Stomach (tissue), 4 donors: ENCODE measurements at regions not wholly inside any gene's neighbourhood (a gene's known extent, or its start where the extent isn't known, plus 50 kb on each side); places are given as distances from the start of the nearest gene placed in this dataset.

Experiments
- EP300 ChIP-seq: sonication (generic); formaldehyde crosslinking; IDR thresholded peaks from one replicate; pipeline ENCODE4 v1.6.1; 2017; ENCODE audit warnings: antibody characterized with exemption
- POLR2A ChIP-seq, 4 donors: fragments of 450-650 bp; IDR thresholded peaks; one replicate each; pipeline ENCODE4 v1.6.1; 2016; ENCODE audit warnings: antibody characterized with exemption in 4 of 4, control low read depth in 2 of 4, mild to moderate bottlenecking in 1 of 4, moderate library complexity in 1 of 4
- POLR2AphosphoS5 ChIP-seq, 3 donors: sonication (generic); formaldehyde crosslinking; IDR thresholded peaks; one replicate each; pipeline ENCODE4 v1.6.1; 2016; ENCODE audit warnings: antibody characterized with exemption in 3 of 3
- TF ChIP-seq, protein P1 (sequence below), 7 experiments: fragments of 450-650 bp in 4 of 7; fragments of 200-600 bp in 3 of 7; sonication (generic) in 3 of 7; IDR thresholded peaks; one replicate each; pipeline ENCODE4 v1.5.1; 2016 to 2019; ENCODE audit warnings: antibody characterized with exemption in 7 of 7, control low read depth in 2 of 7, mild to moderate bottlenecking in 1 of 7

DNA sequence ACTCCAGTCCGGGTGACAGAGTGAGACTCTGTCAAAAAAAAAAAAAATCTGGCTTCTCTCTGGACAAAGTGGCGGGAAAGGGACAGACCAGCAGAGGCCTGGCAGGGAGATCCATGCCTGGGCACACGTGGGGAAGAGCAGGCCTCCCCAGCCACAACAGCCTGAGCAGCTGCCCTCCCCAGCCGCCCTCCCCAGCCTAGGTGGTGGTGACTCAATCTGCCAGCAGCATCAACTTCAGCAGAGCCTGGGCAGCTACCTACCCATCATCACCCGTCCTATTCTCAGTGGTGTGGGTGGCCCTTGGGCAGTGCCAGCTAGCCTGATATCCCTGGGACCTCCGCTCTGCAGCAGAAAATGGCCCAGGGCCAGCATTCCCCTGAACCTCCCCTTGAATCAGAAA, 612.4 kb downstream of the FBXO15 start:
- TF ChIP-seq POLR2A (IDR thresholded peaks at IDR 0.05) (no peak), POLR2AphosphoS5 (IDR thresholded peaks at IDR 0.05) (no peak), EP300 (no peak)
- TF ChIP-seq, protein P1, sequence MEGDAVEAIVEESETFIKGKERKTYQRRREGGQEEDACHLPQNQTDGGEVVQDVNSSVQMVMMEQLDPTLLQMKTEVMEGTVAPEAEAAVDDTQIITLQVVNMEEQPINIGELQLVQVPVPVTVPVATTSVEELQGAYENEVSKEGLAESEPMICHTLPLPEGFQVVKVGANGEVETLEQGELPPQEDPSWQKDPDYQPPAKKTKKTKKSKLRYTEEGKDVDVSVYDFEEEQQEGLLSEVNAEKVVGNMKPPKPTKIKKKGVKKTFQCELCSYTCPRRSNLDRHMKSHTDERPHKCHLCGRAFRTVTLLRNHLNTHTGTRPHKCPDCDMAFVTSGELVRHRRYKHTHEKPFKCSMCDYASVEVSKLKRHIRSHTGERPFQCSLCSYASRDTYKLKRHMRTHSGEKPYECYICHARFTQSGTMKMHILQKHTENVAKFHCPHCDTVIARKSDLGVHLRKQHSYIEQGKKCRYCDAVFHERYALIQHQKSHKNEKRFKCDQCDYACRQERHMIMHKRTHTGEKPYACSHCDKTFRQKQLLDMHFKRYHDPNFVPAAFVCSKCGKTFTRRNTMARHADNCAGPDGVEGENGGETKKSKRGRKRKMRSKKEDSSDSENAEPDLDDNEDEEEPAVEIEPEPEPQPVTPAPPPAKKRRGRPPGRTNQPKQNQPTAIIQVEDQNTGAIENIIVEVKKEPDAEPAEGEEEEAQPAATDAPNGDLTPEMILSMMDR (IDR thresholded peaks at IDR 0.05): no peak
